SU-DHL-6 (cell line): ENCODE measurements at regions not wholly inside any gene's neighbourhood (a gene's known extent, or its start where the extent isn't known, plus 50 kb on each side); places are given as distances from the start of the nearest gene placed in this dataset.

Experiments
- H2AFZ ChIP-seq: fragments of 200-600 bp; sonication (generic); 2 replicates; pipeline ENCODE4 v1.6.1; 2014; ENCODE audit warnings: low read depth, mild to moderate bottlenecking, moderate library complexity, mixed read lengths, antibody characterized with exemption, low read length; ENCODE audit not compliant: severe bottlenecking
- H3F3A ChIP-seq: fragments of 200-600 bp; shearing (Covaris generic); 2 replicates; pipeline ENCODE4 v1.6.0; 2016; ENCODE audit warnings: antibody characterized with exemption, mild to moderate bottlenecking; ENCODE audit not compliant: insufficient read depth
- H3K27ac ChIP-seq: fragments of 200-600 bp; sonication (generic); 2 replicates; pipeline ENCODE4 v1.5.1; 2016; ENCODE audit warnings: low read depth, mild to moderate bottlenecking, low read length, moderate library complexity, mixed read lengths
- H3K27me3 ChIP-seq: fragments of 200-600 bp; sonication (generic), shearing (Covaris generic); 2 replicates; pipeline ENCODE4 v1.6.0; 2014; ENCODE audit warnings: mild to moderate bottlenecking, low read length
- H3K36me3 ChIP-seq: fragments of 200-600 bp; sonication (generic); 2 replicates; pipeline ENCODE4 v1.6.1; 2014; ENCODE audit warnings: mild to moderate bottlenecking, low read length, mixed read lengths
- H3K4me2 ChIP-seq: fragments of 300-600, 200-600 bp; shearing (Covaris generic), sonication (generic); 2 replicates; pipeline ENCODE4 v1.6.0; 2014; ENCODE audit warnings: low read length, low read depth, mild to moderate bottlenecking; ENCODE audit not compliant: poor library complexity, severe bottlenecking
- H3K4me3 ChIP-seq: fragments of 200-600 bp; sonication (generic); 2 replicates; pipeline ENCODE4 v1.5.1; 2014; ENCODE audit warnings: antibody characterized with exemption, low read length, mild to moderate bottlenecking, mixed read lengths; ENCODE audit not compliant: insufficient read depth, poor library complexity, severe bottlenecking
- H3K79me2 ChIP-seq: fragments of 200-600 bp; sonication (generic); 2 replicates; pipeline ENCODE4 v1.6.1; 2014; ENCODE audit warnings: mild to moderate bottlenecking, low read length, moderate library complexity; ENCODE audit not compliant: insufficient read depth
- H3K9ac ChIP-seq: fragments of 200-600 bp; sonication (generic); 2 replicates; pipeline ENCODE4 v1.7.0; 2014; ENCODE audit warnings: mild to moderate bottlenecking, low read length
- H3K9me2 ChIP-seq: fragments of 200-600 bp; sonication (generic); replicated peaks from 2 replicates; pipeline ENCODE4 v1.6.1; 2014; ENCODE audit warnings: low read length; ENCODE audit not compliant: insufficient read depth
- H3K9me3 ChIP-seq: fragments of 200-600 bp; sonication (generic); 2 replicates; pipeline ENCODE4 v1.6.1; 2014; ENCODE audit warnings: low read length, mixed read lengths; ENCODE audit not compliant: insufficient read depth
- H4K20me1 ChIP-seq: fragments of 200-600 bp; sonication (generic); 2 replicates; pipeline ENCODE4 v1.6.1; 2014; ENCODE audit warnings: low read depth, mild to moderate bottlenecking, antibody characterized with exemption, low read length, moderate library complexity, mixed read lengths
- EZH2phosphoT487 ChIP-seq: fragments of 200-600 bp; sonication (generic), shearing (Covaris generic); conservative IDR thresholded peaks from 2 replicates; pipeline ENCODE4 v1.6.1; 2018; ENCODE audit warnings: mild to moderate bottlenecking, antibody characterized with exemption, low read length, moderate library complexity, mixed read lengths
- TF ChIP-seq, protein P1 (sequence below): fragments of 200-600 bp; sonication (generic); IDR thresholded peaks from one replicate; pipeline ENCODE4 v1.5.1; 2017; ENCODE audit warnings: antibody characterized with exemption, mild to moderate bottlenecking, low read length, moderate library complexity; ENCODE audit not compliant: insufficient read depth, poor library complexity, severe bottlenecking

DNA sequence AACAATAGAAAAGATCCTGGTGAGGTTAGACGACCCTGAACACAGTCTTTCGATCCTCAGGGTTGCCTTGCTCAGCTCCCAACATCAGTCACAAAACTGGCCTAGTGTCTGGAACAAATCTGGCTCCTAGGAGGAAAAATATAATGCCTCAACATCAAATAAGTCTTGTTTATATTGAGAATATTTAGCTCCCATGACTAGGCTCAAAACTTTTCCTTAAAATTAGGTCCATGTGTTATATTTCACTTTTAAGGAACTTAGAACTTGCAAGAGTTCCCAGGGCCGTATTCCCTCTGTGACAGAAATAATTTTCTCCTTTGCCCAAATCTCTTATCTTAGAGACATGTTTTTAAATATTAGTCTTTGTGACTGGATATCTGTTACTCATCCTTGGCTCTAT, 819.7 kb upstream of the ZEB2 start:
- H3K9me2 ChIP-seq, result no peaks in the 10 kb centered on the region
- H3F3A ChIP-seq, result no peaks in the 10 kb centered on the region
- H3K79me2 ChIP-seq, result no peaks in the 10 kb centered on the region
- H3K27me3 ChIP-seq, result no peaks in the 10 kb centered on the region
- TF ChIP-seq, protein P1, sequence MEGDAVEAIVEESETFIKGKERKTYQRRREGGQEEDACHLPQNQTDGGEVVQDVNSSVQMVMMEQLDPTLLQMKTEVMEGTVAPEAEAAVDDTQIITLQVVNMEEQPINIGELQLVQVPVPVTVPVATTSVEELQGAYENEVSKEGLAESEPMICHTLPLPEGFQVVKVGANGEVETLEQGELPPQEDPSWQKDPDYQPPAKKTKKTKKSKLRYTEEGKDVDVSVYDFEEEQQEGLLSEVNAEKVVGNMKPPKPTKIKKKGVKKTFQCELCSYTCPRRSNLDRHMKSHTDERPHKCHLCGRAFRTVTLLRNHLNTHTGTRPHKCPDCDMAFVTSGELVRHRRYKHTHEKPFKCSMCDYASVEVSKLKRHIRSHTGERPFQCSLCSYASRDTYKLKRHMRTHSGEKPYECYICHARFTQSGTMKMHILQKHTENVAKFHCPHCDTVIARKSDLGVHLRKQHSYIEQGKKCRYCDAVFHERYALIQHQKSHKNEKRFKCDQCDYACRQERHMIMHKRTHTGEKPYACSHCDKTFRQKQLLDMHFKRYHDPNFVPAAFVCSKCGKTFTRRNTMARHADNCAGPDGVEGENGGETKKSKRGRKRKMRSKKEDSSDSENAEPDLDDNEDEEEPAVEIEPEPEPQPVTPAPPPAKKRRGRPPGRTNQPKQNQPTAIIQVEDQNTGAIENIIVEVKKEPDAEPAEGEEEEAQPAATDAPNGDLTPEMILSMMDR, result no peak
- no peak for TF ChIP-seq EZH2phosphoT487
- H4K20me1 ChIP-seq, result no peaks in the 10 kb centered on the region
- H3K9ac ChIP-seq, result no peak overlapping the region
- H3K9me3 ChIP-seq, result no peaks in the 10 kb centered on the region; the same call in 1 of the 2 replicates
- H3K4me3 ChIP-seq, result no peak overlapping the region
- no peak overlapping the region for H3K4me2 ChIP-seq
- no peaks in the 10 kb centered on the region for H3K36me3 ChIP-seq
- H2AFZ ChIP-seq, result no peak overlapping the region
- no peak overlapping the region for H3K27ac ChIP-seq

DNA sequence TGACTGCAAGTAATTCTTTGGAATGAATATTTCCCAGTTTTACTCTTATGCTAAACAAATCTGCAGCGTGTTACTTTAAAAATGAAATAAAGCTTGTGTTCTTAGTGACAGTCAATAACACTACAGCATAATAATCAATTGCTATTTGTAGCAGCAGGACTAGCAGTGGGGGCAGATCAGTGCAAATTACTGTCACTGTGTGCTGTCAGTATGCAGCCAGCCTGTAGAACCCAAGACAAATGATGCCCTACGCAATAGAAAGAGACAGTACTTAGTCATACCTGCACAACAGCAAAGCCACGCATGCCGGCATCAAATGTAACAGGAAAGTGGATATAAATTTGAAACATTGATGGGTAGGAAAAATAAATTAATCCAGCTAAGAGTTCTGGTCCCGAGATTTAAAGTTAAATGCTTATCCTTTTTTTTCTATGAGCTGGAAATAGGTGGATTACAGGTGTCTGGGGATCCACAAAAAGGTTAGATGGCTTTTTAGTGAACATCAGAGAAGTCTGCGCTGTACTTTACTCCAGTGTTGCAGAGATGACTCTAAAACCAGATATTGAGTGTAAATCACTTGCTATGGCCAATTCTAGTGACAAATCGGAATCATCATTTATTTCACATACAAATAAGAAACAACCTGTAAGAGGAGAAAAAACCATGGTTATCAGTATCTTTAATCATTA, 812.4 kb upstream of the ZEB2 start:
- Histone ChIP-seq H3K27ac (no peak overlapping the region), H3F3A (no peaks in the 10 kb centered on the region), H3K9ac (no peak overlapping the region), H3K9me2 (no peaks in the 10 kb centered on the region), H2AFZ (no peak overlapping the region), H3K36me3 (no peaks in the 10 kb centered on the region), H3K4me2 (no peak overlapping the region), H4K20me1 (no peaks in the 10 kb centered on the region), H3K9me3 (no peaks in the 10 kb centered on the region), H3K4me3 (no peak overlapping the region), H3K79me2 (no peaks in the 10 kb centered on the region), H3K27me3 (no peaks in the 10 kb centered on the region)
- TF ChIP-seq EZH2phosphoT487, result no peak
- TF ChIP-seq, protein P1, result no peak

DNA sequence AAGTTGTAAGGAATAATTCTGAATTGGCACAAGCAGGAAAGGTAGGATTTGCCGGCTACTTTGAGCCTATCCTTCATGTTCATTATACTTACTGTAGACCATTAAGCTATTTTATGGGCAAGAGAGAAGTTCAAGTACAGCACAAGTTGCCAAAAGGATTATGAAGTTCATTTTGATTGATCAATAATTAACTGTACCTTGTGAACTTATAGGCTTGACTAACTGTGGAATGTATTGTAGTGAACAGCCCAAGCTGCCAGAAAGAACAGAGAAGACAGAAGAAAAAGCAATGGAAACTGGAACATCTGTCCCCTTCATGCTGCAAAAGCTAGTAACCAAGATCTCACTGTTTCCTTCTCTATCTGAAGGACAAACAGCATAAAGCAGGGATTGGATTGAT, 810.1 kb upstream of the ZEB2 start:
- Histone ChIP-seq H3K9me2 (no peaks in the 10 kb centered on the region), H3K27ac (no peak overlapping the region), H3K9ac (no peak overlapping the region), H2AFZ (no peak overlapping the region), H4K20me1 (no peaks in the 10 kb centered on the region), H3F3A (no peaks in the 10 kb centered on the region), H3K79me2 (no peaks in the 10 kb centered on the region), H3K4me3 (no peak overlapping the region), H3K36me3 (no peaks in the 10 kb centered on the region), H3K27me3 (no peaks in the 10 kb centered on the region), H3K4me2 (no peak overlapping the region), H3K9me3 (no peaks in the 10 kb centered on the region)
- TF ChIP-seq, protein P1, result no peak
- TF ChIP-seq EZH2phosphoT487, result no peak
